HG03558 (cell line): ENCODE measurements at regions not wholly inside any gene's neighbourhood (a gene's known extent, or its start where the extent isn't known, plus 50 kb on each side); places are given as distances from the start of the nearest gene placed in this dataset.
"Not testable (repeated sequence)": the region's sequence is repeated elsewhere in the genome, so short reads cannot be mapped to it uniquely, and the experiment has no call there.

Experiments used
- ATAC-seq: cut with Tn5 transposase; IDR thresholded peaks from one replicate; pipeline ENCODE4 v1.9.1; 2021; ENCODE audit warnings: moderate number of reproducible peaks; ENCODE audit not compliant: unreplicated experiment; ENCODE audit errors: extremely low read depth

DNA sequence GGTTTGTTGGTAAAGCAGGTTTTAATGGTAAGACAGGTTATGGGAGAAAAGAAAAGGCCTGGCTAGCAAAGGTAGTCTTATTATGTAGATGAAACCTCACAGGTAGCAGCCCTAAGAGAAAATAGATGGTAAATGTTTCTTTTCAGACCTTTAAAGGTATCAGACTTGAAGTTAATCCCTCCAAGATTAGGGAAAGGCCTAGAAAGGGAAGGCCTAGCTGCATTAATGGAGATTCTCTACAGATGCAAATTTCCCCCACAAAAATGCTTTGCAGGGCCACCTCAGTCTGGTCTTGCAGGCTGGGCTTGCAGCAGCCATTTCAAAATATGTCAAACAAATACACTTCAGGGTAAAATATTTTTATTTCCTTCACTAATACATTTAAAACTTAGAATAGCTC is 1410.6 kb downstream of the RPA4 start:
- ATAC-seq = no peak

DNA sequence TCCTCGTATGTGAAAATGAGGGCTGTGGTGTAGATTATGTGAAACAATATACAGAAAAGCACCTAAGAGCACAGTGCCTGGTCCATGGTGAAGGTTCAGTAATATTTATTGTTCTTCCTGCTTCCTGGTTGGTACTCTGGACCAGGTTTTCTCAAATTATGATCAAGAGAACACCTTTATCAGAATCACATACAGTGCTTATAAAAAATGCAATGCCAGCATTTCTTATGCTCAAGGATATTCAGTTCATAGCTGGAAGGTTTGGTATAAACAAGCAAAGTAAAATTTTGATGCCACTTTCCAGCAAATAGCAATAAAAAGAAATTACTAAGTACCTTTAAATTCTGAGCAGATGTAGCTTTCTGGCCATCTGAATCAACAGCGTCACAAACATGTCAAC is 1412.4 kb downstream of the RPA4 start:
- no peak for ATAC-seq

GRCh38 chrX:98299785-98300184 is 1416.1 kb downstream of the RPA4 start:
- no peak for ATAC-seq

DNA sequence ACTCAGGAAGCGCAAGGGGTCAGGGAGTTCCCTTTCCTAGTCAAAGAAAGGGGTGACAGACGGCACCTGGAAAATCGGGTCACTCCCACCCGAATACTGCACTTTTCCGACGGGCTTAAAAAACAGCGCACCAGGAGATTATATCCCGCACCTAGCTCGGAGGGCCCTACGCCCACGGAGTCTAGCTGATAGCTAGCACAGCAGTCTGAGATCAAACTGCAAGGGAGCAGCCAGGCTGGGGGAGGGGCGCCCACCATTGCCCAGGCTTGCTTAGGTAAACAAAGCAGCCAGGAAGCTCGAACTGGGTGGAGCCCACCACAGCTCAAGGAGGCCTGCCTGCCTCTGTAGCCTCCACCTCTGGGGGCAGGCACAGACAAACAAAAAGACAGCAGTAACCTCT is 1416.8 kb downstream of the RPA4 start:
- ATAC-seq = not testable (repeated sequence)

DNA sequence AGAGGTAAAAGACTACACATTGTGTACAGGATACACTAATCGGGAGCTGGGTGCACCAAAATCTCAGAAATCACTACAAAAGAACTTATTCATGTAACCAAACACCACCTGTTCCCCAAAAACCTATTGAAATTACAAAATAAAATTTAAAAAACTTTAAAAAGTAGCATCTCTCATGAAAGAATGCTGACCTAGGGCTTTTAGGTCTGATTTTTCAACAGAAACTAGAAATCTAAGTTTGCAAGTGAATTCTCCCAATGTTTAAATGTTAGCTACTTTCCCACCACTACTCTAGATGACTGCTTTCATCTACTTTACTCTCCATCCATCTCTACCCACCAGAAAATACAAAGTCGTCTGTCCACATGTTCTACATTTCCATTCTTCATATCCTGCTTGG is 1447.7 kb downstream of the RPA4 start:
- ATAC-seq = no peak

- no peak for ATAC-seq
Measured at GRCh38 chrX:98338544-98338943, 1454.8 kb downstream of the RPA4 start.

- ATAC-seq = no peak
Measured at GRCh38 chrX:98350940-98351339, 1467.2 kb downstream of the RPA4 start.

DNA sequence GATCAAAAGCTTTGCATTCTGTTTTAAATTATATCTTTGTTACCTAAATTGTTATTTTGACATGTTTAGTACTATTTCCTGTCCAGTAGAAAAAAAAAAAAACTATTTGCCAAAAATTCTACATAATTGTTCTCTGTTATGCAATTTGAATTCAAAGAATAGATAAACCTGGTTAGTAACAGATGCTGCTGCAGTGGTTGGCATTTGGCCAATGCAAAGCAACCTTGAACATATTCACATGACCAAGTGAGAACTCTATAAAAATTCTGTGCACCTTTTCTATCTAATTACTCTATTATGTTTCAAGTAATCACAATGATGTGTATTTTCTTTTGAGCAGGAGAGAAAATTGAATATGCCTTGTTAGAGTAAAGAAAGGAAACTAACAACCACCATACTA is 1473.4 kb downstream of the RPA4 start:
- ATAC-seq = no peak

DNA sequence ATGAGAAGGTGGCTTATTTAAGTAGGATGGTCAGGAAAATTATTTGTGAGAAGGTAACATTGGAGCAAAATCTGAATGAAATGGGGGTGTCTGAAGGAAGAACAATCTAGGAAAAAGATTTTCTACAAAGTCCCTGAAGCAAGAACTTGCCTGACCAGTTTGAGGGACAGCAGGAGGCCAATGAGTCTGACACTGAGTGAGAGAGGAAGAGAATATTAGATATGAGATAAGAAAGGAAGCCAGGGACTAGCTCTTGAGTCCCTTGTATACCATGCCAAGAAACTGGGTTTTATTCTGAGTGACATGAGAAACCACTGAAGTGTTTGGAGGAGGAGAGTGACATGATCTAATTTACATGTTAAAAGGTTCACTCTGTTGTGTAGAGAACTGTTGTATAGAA is 1478.9 kb downstream of the RPA4 start:
- ATAC-seq = no peak

DNA sequence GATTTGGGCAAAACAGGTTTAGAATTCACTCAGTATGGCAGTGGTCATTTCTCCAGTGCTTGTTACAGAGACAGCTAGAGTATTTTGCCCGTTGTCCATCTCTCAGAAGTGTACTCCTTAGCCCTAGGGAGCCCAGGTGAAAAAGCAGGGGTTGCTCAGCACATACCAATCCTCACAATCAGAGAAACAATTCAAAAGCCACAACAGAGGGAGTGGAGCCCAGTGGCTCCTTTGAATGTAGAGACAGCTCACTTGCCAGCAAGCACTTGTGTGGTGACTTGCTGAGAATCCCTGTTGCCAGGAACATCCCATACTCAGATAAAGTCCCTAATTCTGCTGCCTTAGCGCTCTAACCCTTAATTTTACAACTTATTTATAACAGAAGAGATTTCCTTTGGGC is 1488.3 kb downstream of the RPA4 start:
- no peak for ATAC-seq

DNA sequence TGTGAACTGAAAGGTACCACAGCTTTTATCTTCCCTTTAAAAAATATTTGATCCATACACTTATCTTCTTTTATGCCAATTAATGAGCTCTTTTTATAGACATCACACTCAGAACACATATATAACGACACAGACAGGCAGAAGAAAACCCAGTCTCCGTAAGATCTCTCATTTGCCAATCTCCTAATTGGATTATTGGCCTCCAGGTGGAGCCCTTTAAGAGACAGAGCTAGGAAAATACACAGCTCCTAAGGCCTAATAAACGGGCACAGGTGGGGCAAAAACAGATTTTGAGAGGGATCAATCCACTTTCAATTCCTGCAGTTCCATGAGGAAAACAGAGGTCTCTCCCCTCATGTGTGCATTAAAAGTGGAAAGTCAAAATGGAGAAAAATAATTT is 1495.4 kb downstream of the RPA4 start:
- no peak for ATAC-seq

DNA sequence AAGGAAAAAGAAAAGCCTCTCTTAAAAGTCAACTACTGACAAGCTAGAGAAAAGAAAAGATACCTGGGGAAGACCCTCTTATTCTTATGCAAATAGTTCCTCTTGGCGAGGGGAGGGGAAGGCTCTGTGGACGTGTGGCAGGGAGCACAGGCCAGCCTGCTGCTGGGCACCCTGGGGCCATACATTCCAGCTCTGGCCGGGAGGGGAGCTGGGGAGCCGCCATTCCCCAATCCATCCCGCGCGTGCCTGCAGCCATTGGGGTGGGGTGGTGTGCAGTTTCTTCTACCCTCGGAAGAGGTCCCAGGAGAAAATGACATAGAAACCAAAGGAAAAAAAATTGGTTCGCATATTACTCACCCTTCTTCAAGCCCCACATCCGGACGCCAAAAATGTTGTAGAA is 1496.4 kb downstream of the RPA4 start:
- no peak for ATAC-seq

DNA sequence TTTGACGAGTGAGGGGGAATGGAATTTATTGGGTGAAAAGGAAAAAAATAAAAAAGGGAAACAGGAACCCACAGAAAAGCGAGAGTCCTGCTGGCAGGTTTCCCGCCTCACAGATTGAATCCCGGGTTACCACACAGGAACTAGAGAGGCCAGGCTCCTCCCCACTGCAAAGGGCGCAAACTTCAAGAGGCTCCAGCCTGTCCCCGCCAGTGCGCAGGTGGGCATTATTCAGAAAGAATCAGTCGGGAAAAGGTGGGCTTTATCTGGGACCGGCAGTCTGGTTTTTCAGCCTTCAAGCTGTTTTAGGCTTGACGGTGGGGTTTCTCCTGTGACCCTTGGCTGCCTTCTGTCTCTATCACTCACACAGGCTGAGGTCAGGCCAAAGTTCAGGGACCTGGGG is 1496.8 kb downstream of the RPA4 start:
- ATAC-seq = no peak

DNA sequence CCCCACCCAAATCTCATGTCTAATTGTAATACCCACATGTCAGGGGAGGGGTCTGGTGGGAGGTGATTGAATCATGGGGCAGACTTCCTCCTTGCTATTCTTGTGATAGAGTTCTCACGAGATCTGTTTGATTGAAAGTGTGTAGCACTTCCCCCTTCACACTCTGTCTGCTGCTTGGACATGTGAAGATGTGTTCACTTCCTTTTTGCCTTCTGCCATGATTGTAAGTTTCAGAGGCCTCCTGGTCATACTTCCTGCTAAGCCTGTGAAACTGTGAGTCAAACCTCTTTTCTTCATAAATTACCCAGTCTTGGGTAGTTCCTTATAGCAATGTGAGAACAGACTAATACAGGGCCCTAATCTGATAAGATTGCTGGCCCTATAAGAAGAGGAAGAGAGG is 1514.8 kb downstream of the RPA4 start:
- ATAC-seq = no peak

DNA sequence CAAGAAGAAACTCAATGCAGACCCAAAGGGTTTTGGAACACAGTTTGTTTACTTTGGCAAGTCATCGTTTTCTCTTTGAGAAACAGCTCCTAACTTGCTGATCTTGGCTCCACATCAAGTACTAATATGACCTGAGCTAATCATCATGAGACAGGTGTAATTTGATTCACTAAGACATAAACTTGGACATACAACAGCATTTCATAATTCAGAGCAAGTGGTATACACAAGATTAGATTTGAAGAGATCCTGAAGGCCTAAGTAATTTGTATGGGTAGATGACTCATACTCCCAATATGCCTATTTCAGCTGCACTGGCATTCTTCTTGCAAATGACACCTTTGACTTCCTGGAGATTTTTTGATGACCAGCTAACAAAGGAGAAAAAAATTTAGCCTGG is 1521.7 kb downstream of the RPA4 start:
- ATAC-seq = no peak

GRCh38 chrX:98407584-98407983 is 1523.9 kb downstream of the RPA4 start:
- ATAC-seq = no peak

DNA sequence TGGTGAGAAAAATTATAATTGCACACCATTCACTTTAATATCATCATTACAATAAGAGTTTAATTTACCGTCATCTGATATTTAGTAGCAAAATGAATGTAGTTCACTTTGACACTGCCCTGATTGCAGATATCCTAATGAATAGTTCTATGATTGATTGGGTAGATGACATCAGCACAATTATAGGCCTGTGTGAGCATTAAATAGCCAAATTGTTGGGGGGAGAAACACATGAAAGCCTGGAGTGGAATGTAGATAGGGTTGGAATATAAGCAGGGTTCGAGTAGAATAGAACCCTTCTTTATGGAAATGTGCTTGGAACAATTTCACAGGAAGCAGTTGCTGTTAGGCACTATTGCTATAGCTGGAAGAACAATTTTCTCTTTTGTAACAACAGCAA is 1526.2 kb downstream of the RPA4 start:
- ATAC-seq = no peak

GRCh38 chrX:98412058-98412457 is 1528.3 kb downstream of the RPA4 start:
- ATAC-seq = no peak

- ATAC-seq = no peak
Measured at GRCh38 chrX:98422536-98422935, 1538.8 kb downstream of the RPA4 start.

DNA sequence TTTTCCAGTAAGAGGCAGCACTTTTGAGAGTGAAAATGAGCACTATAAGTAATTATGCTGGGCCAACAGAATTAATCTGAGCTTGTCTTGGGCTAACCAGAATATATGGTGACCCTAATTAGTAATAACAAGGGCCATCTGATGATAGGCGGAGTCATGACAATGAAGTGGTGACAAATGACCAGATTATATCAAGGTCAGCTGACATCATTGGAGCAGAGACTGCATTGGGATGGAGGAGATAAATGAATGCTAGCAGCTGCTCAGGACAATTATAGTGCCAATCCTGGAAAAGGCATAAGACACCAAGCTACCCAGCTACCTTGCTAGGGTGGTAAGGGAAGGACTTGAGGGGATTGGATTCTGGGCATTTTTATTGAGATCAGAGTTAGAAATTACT is 1548.7 kb downstream of the RPA4 start:
- no peak for ATAC-seq

DNA sequence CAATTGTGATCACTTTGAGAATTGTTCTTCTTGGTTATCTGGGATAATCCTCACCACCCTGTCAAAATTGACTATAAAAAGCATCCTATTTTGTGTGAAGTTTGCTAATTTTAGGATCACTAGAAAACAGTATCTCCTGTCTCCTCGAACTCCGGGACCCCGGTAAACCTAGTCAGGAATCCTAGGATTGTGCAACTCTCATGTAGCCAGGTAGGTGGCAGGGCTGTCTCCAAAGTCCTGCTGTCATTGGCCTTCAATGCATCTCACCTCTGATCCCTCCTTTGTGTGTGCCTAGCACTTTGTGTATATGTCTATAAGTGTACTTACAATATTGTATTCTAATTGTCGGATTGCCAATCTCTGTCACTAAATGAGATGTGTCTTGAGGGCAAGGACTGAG is 1564.8 kb downstream of the RPA4 start:
- ATAC-seq = no peak

GRCh38 chrX:98452456-98452855 is 1568.7 kb downstream of the RPA4 start:
- ATAC-seq = no peak

- ATAC-seq = no peak
Measured at GRCh38 chrX:98459669-98460068, 1576.0 kb downstream of the RPA4 start.
